HK-2 (cell line): ENCODE measurements at regions not wholly inside any gene's neighbourhood (a gene's known extent, or its start where the extent isn't known, plus 50 kb on each side); places are given as distances from the start of the nearest gene placed in this dataset.
"Not testable (repeated sequence)": the region's sequence is repeated elsewhere in the genome, so short reads cannot be mapped to it uniquely, and the experiment has no call there.

Experiments
- DNase-seq: peaks from one replicate; pipeline ENCODE4 v3.0.0-alpha.2; 2018; ENCODE audit not compliant: unreplicated experiment

DNA sequence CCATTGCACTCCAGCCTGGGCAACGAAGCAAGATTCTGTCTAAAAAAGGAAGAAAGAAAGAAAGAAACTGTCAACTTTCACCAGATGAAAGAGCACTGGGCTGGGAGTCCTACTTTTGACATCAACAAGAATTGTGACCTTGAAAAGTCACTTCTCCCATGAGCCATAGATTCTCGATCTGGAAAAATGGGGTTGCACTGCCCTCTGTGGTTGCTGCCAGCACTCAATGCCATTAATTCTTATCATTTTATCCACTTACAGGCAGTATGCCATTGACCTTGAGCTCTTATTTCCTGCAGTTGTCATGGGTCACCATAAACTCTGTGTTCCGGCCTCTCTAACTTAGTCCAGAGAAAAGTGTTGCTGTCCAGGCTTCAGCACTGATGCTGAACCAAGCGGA lies 137.2 kb downstream of the NOC3L start:
- DNase-seq, result no peak

DNA sequence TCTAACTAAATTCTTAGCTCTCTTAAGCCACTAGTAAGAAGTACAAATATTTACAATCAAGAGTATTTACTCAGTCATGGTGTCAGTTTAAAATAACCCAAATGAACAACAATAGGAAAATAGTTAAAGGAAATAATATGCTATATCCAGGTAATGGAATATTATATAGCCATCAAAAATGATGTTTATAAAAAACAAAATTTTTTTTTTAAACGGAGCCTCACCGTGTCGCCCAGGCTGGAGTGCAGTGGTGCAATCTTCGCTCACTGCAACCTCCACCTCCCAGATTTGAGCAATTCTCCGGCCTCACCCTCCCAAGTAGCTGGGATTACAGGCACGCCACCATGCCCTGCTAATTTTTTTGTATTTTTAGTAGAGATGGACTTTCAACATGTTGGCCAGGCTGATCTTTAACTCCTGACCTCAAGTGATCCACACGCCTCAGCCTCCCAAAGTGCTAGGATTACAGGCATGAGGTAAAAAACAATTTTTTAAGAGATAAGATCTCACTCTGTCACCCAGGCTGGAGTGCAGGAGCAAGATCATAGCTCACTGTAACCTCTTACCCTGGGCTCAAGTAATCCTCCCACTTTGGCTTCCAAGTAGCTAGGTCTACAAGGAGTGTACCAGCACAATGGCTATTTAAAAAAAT lies 132.5 kb downstream of the NOC3L start:
- DNase-seq, result no peak

GRCh38 chr10:94232711-94233383 lies 129.9 kb downstream of the NOC3L start:
- DNase-seq, result no peak

GRCh38 chr10:94235461-94235860 lies 127.3 kb downstream of the NOC3L start:
- DNase-seq, result no peak

- no peak for DNase-seq
These were observed 124.6 kb downstream of the NOC3L start for GRCh38 chr10:94238006-94238617.

- no peak for DNase-seq
These were observed 123.0 kb downstream of the NOC3L start for GRCh38 chr10:94239696-94240095.

- DNase-seq, result no peak
These were observed 122.2 kb downstream of the NOC3L start for GRCh38 chr10:94240491-94240890.

DNA sequence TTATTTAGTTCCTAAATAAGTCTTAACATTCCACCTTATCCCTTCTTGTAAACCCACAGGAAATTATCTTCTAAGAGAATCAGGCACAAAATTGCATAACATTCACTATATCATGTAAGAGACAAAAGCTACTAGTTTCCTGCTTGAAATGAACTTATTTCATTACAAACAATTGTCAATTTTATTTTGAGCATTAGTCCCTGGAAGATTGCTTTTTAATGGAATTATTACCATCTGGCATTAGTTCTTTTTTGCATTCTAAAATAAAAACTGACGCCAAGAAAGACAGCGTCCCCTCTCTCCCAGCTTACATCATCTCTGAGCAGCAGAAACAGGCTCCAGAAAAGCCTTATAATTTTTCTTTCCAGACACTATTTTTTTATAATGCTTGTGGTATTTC lies 121.8 kb downstream of the NOC3L start:
- DNase-seq, result no peak

DNA sequence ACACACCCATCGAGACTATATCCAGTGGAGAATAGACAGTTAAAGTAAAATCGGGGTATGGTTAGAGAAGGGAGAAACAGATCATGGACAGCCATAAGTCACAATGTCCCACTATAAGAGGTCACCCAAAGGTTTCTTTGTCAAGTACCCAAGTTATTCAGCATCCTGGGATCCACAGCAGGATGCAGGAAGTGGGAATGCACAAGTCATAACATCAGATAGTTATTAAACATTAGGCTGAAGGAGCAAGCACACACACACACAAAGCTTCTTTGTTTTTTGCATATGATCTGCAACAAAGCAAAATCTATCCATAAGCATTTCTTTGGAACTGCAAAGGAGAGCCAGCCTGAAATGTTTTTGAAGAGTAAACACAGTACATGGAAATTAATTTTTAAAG lies 111.6 kb downstream of the NOC3L start:
- no peak for DNase-seq

- DNase-seq, result no peak
These were observed 111.2 kb downstream of the NOC3L start for GRCh38 chr10:94251568-94251967.

GRCh38 chr10:94257407-94257806 lies 105.3 kb downstream of the NOC3L start:
- DNase-seq, result not testable (repeated sequence)

GRCh38 chr10:94260455-94260854 lies 102.3 kb downstream of the NOC3L start:
- no peak for DNase-seq

DNA sequence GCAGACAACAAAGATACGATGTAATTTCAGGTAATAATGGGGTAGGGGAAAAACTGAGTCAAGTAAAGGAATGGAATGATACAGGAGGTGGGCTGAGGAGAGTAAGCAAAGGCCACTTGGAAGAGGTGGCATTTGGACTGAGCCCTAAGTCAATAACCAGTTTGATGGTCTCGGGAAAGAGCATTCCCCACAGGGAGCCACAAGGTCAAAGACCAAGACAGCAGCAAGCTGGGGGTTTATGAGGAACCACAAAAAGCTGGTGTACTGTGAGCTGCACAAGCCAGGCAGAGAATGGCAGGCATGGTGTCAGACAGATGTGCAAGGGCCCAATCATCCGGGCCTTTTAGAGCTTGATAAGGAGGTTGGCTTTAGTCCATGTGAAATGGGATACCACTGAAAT lies 98.7 kb downstream of the NOC3L start:
- no peak for DNase-seq

GRCh38 chr10:94266091-94266490 lies 96.6 kb downstream of the NOC3L start:
- no peak for DNase-seq

DNA sequence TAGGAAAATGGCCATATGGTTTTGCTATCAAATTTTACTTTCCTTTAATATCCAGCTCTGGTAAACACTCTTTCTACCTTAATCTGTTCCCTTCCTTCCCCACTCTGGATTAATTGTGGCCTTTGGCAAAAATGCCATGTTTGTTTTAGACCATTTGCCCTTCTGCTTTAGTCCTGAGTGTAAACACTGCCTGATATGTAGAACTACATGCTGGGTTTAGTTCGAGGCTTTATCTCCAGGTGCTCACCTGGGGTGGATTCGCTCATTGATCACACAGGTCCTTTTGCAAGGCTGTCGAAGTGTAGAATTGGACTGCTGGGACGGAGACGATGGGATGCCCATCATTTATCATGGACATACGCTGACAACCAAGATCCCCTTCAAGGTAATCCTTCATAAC lies 94.1 kb downstream of the NOC3L start:
- DNase-seq, result no peak

DNA sequence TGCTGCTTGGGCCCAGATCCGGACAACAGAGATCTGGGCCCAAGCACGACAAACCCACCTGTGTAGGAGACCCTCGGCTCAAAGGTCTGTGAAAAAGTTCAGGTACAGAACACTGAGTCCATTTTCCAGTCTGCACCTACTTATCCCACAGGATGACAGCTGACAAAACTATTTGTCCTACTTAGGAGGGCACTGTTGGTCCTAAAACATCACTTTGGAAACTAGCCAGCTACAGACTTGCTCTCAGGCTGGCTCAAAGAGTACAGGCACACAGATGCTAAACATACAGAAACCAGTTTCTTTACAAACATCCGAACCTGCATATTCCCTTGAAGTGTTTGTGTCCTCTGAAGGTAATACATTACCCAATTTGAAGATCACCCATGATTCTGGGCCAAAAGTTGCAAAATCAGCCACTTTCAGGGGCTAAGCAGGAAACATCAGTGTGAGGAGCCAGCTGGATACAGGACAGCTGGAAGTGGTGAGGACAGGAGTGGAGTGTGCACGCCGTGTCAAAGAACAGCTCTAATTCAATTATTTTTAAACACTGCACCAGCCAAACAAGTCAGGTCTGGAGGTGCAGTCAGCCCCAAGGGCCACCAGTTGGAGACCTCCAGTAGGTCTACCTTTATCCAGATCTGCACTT lies 88.5 kb downstream of the NOC3L start:
- no peak for DNase-seq

- no peak for DNase-seq
These were observed 86.6 kb downstream of the NOC3L start for GRCh38 chr10:94276140-94276539.

GRCh38 chr10:94277450-94277849 lies 85.3 kb downstream of the NOC3L start:
- DNase-seq, result no peak

GRCh38 chr10:94279835-94280709 lies 82.7 kb downstream of the NOC3L start:
- DNase-seq, result peak; percentile 61

DNA sequence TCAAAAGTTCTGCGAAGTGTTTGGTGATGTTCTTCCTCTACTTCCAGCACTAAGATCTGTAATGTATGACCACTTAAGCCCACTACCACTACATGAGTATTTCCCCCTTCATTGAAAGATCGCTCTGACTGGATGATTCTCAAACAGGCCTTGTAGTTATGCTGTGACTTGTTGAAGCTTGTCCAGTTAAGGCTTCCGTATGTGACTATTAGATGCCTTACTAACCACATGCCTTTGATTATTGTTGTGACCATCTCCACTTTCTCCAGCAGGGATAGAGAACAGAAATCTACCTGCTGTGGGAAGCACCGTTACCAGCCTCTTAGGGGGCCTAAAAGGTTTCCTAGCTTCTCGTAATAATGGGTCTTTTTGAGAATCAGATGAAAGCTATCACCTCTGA lies 81.1 kb downstream of the NOC3L start:
- DNase-seq, result no peak

DNA sequence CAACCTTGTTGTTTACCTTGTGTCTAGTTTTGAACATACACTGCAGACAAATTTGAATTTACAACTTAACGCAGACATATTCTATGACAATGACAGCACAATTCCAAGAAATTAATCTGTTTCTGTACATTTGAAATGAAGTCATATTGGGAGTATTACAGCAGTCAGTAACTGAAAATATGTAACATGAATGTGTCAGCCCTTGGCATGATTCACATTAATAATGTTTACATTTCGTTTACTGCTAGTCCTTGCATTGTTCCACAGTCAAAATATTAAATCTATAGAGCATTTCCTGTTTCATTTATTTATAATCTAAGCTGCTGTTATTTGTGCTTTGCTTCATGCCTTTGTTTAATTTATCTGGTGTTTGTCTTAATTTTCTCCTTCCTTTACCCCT lies 80.4 kb downstream of the NOC3L start:
- no peak for DNase-seq
